IMR-90 (cell line): ENCODE measurements at regions not wholly inside any gene's neighbourhood (a gene's known extent, or its start where the extent isn't known, plus 50 kb on each side); places are given as distances from the start of the nearest gene placed in this dataset.

ENCODE experiments used
- ATAC-seq: fragments of 200-7000 bp; cut with Tn5 transposase; 2 replicates; pipeline ENCODE4 v1.9.1; 2020; ENCODE audit warnings: low read depth, mild to moderate bottlenecking, moderate library complexity
- BruUV-seq: library from RNA; stranded (reverse); fragments of 400-500 nt; replicated peaks from 2 replicates; lab custom pipeline; 2021; lab: Mats Ljungman, UMichigan
- CTCF ChIA-PET: fragments of 300-600 bp; formaldehyde crosslinking; extraction: SDS; loops from one replicate; lab custom pipeline; 2021; ENCODE audit warnings: antibody characterized with exemption; lab: Yijun Ruan, JAX
- POLR2A ChIA-PET: fragments of 300-600 bp; sonication (Branson Sonifier 250); formaldehyde crosslinking; loops from one replicate; lab custom pipeline; 2022; ENCODE audit warnings: antibody characterized with exemption; ENCODE audit not compliant: unreplicated experiment; lab: Charles Lee
- DNase-seq: peaks from one replicate; pipeline ENCODE4 v3.0.0; 2013
- H2AFZ ChIP-seq: replicated peaks from 2 replicates; pipeline ENCODE3; 2013; ENCODE audit warnings: low read length, mild to moderate bottlenecking; ENCODE audit not compliant: poor library complexity
- H2AK5ac ChIP-seq: 2 replicates; pipeline ENCODE4 v1.6.1; 2013; ENCODE audit warnings: low read depth, low read length, inconsistent platforms
- H2AK9ac ChIP-seq: replicated peaks from 2 replicates; pipeline ENCODE3; 2013; ENCODE audit warnings: mild to moderate bottlenecking, low read depth, low read length, moderate library complexity; ENCODE audit not compliant: poor library complexity
- H2BK120ac ChIP-seq: 2 replicates; pipeline ENCODE4 v1.6.1; 2013; ENCODE audit warnings: low read depth, low read length, inconsistent platforms
- H2BK15ac ChIP-seq: 3 replicates; pipeline ENCODE4 v1.6.1; 2013; ENCODE audit warnings: low read depth, low read length, inconsistent platforms
- H2BK20ac ChIP-seq: 2 replicates; pipeline ENCODE4 v1.6.1; 2013; ENCODE audit warnings: low read depth, mild to moderate bottlenecking, inconsistent platforms, low read length, moderate library complexity
- H2BK5ac ChIP-seq: 2 replicates; pipeline ENCODE4 v1.6.1; 2013; ENCODE audit warnings: mild to moderate bottlenecking, low read depth, low read length, inconsistent platforms; ENCODE audit not compliant: poor library complexity, severe bottlenecking
- H3K14ac ChIP-seq: replicated peaks from 2 replicates; pipeline ENCODE4 v1.6.1; 2013; ENCODE audit warnings: low read depth, low read length, inconsistent platforms
- H3K18ac ChIP-seq: 2 replicates; pipeline ENCODE4 v1.6.1; 2013; ENCODE audit warnings: low read depth, low read length, control low read depth
- H3K23ac ChIP-seq: 2 replicates; pipeline ENCODE4 v1.6.1; 2013; ENCODE audit warnings: low read depth, low read length, inconsistent platforms
- H3K27ac ChIP-seq: 2 replicates; pipeline ENCODE4 v1.5.1; 2013; ENCODE audit warnings: mild to moderate bottlenecking, control low read depth, low read length; ENCODE audit not compliant: insufficient read depth
- H3K27me3 ChIP-seq: 2 replicates; pipeline ENCODE4 v1.6.1; 2013; ENCODE audit warnings: low read length; ENCODE audit not compliant: control insufficient read depth, insufficient read depth
- H3K36me3 ChIP-seq: 2 replicates; pipeline ENCODE4 v1.6.1; 2013; ENCODE audit warnings: low read length, mixed read lengths; ENCODE audit not compliant: control insufficient read depth, insufficient read depth
- H3K4ac ChIP-seq: 2 replicates; pipeline ENCODE4 v1.6.1; 2013; ENCODE audit warnings: low read depth, low read length, inconsistent platforms
- H3K4me1 ChIP-seq: 2 replicates; pipeline ENCODE4 v1.6.1; 2013; ENCODE audit warnings: low read length, mixed read lengths; ENCODE audit not compliant: control insufficient read depth, insufficient read depth
- H3K4me2 ChIP-seq: 2 replicates; pipeline ENCODE4 v1.6.1; 2013; ENCODE audit warnings: low read depth, mild to moderate bottlenecking, control low read depth, low read length, moderate library complexity
- H3K4me3 ChIP-seq: 2 replicates; pipeline ENCODE4 v1.5.1; 2013; ENCODE audit warnings: low read depth, mild to moderate bottlenecking, control low read depth, low read length, moderate library complexity; ENCODE audit not compliant: insufficient read depth
- H3K56ac ChIP-seq: 2 replicates; pipeline ENCODE4 v1.6.1; 2013; ENCODE audit warnings: low read length, inconsistent platforms; ENCODE audit not compliant: insufficient read depth; ENCODE audit errors: extremely low read depth
- H3K79me1 ChIP-seq, 2 experiments: 2 replicates each; pipeline ENCODE4 v1.6.1; 2013; ENCODE audit warnings: low read length in 2 of 2, inconsistent platforms in 1 of 2, low read depth in 1 of 2
- H3K9ac ChIP-seq: 2 replicates; pipeline ENCODE4 v1.6.1; 2013; ENCODE audit warnings: low read depth, low read length, control low read depth
- H3K9me1 ChIP-seq: 2 replicates; pipeline ENCODE4 v1.6.1; 2013; ENCODE audit warnings: low read length, inconsistent platforms; ENCODE audit not compliant: insufficient read depth
- H3K9me3 ChIP-seq: 2 replicates; pipeline ENCODE4 v1.6.1; 2013; ENCODE audit warnings: low read length; ENCODE audit not compliant: control insufficient read depth, insufficient read depth
- H4K20me1 ChIP-seq: 2 replicates; pipeline ENCODE4 v1.6.1; 2013; ENCODE audit warnings: low read length, inconsistent platforms; ENCODE audit not compliant: insufficient read depth
- H4K5ac ChIP-seq: 2 replicates; pipeline ENCODE4 v1.6.1; 2013; ENCODE audit warnings: mild to moderate bottlenecking, low read depth, low read length, control low read depth
- H4K8ac ChIP-seq, 2 experiments: 2 replicates each; pipeline ENCODE4 v1.6.1; 2013; ENCODE audit warnings: low read depth in 2 of 2, low read length in 2 of 2, control low read depth in 1 of 2, inconsistent platforms in 1 of 2
- H4K91ac ChIP-seq: 2 replicates; pipeline ENCODE4 v1.6.1; 2013; ENCODE audit warnings: low read depth, low read length, inconsistent platforms; ENCODE audit not compliant: insufficient read depth
- BHLHE40 ChIP-seq: fragments of 150-350 bp; IDR thresholded peaks from 2 replicates; pipeline ENCODE4 v1.6.1; 2016; ENCODE audit warnings: mild to moderate bottlenecking, low read depth, low read length
- CEBPB ChIP-seq: IDR thresholded peaks from 2 replicates; pipeline ENCODE4 v1.6.1; 2012; ENCODE audit warnings: low read depth, low read length, improper control_type of control experiment
- MAZ ChIP-seq: IDR thresholded peaks from 2 replicates; pipeline ENCODE4 v1.6.1; 2012; ENCODE audit warnings: low read depth, mild to moderate bottlenecking, low read length, improper control_type of control experiment, moderate library complexity, borderline replicate concordance
- RCOR1 ChIP-seq: IDR thresholded peaks from 2 replicates; pipeline ENCODE4 v1.6.1; 2012; ENCODE audit warnings: mild to moderate bottlenecking, low read length, improper control_type of control experiment; ENCODE audit not compliant: insufficient replicate concordance
- RFX5 ChIP-seq: IDR thresholded peaks from 2 replicates; pipeline ENCODE4 v1.8.0; 2012; ENCODE audit warnings: low read depth, mild to moderate bottlenecking, low read length, moderate library complexity
- WGBS, 2 experiments: methylation state at CpG; one replicate each; pipeline versions ENCODE4 v1.1.5 to v1.1.7; 2013; ENCODE audit warnings: missing lambda C conversion rate in 2 of 2; ENCODE audit not compliant: insufficient read length in 1 of 2; ENCODE audit errors: extremely low coverage in 2 of 2; 5-methylcytosine and 5-hydroxymethylcytosine counted together
- dilution Hi-C: fragments of 300-500 bp; cut with HindIII; formaldehyde crosslinking; loops from one replicate; pipeline ENCODE4 v1.14.3; 2018; ENCODE audit warnings: low sequenced_read_pairs; ENCODE audit not compliant: unreplicated experiment
- in situ Hi-C: fragments of 300-500 bp; cut with MboI; formaldehyde crosslinking; loops from 3 replicates; pipeline ENCODE4 v1.14.3; 2019; ENCODE audit warnings: low sequenced_read_pairs, inconsistent platforms, mixed read lengths
- intact Hi-C: fragments of 100-400 bp; cut with micrococcal nuclease; formaldehyde crosslinking; loops from 2 replicates; pipeline ENCODE4 v1.10.0; 2022
- TF ChIP-seq, protein P1 (sequence below): fragments of 150-350 bp; IDR thresholded peaks from 2 replicates; pipeline ENCODE4 v1.6.1; 2016; ENCODE audit warnings: low read depth, mild to moderate bottlenecking, low read length, moderate library complexity, borderline replicate concordance

DNA sequence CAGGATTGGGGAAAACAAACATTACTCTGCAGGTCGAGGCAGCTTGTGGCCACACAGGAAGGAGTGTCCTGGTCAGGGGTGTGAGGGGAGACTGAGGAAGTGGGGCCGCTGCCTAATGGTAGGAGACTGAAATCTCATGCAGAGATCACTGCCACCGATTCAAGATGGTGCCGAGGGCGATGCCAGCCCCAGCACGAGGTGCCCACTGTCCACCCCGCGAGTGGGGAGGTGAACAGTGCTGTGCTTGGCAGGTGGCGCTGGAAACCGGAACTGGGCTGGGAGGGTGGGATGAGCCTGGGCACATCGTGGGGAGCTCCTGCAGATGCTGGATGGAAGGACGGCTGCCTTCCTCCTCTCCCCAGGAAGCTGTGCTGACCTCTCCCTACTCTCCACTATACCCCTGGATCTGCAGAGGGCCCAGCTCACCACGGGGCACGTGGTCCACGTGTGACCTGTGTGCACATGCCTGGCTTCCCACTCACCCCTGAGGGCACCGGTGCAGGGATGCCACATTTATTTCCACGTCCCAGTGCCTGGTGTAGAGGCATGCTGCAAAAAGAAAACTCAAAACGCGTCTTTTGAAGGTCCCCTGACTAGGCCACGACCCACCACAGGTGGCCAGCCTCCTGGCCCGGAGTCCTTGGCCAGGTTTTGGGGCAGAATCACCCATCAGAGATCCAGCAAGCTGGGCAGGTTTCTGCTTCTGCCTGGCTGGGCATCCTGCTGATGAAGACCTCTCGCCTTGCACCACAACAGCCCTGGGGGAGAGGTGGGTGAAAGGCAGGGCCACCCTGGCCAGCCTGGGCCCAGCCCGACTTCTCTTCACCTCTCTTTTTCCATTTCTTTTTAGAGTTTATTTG, 71.7 kb upstream of the FCN1 start:
- no peak overlapping the region for H3K56ac ChIP-seq
- no peak overlapping the region for H2BK20ac ChIP-seq
- no peaks in the 10 kb centered on the region for H3K79me1 ChIP-seq
- no peak overlapping the region for H4K5ac ChIP-seq
- ChIA-PET POLR2A (no interaction called here), CTCF (no interaction called here)
- dilution Hi-C loops (no loop called here), in situ Hi-C loops (no loop called here), intact Hi-C loops (no loop called here)
- no peak overlapping the region for H2AK9ac ChIP-seq
- no peak overlapping the region for H2AK5ac ChIP-seq
- no peak overlapping the region for H3K4ac ChIP-seq
- no peak overlapping the region for H3K27ac ChIP-seq
- no peak overlapping the region for H3K4me2 ChIP-seq
- no peak overlapping the region for H3K4me3 ChIP-seq
- WGBS, 2 experiments, result 32% methylated on average over 3 of the region's 23 CpGs; no CpG with 5 or more reads in 1 of the 2 experiments
- H4K91ac ChIP-seq, result no peak overlapping the region
- H3K23ac ChIP-seq, result no peak overlapping the region
- H2BK120ac ChIP-seq, result no peak overlapping the region
- H3K18ac ChIP-seq, result no peak overlapping the region
- no peak for DNase-seq
- H3K9ac ChIP-seq, result no peak overlapping the region
- H2BK15ac ChIP-seq, result no peak overlapping the region
- BruUV-seq, result no TSS peak
- no peaks in the 10 kb centered on the region for H3K36me3 ChIP-seq
- H3K9me1 ChIP-seq, result no peaks in the 10 kb centered on the region
- no peaks in the 10 kb centered on the region for H4K20me1 ChIP-seq
- H3K14ac ChIP-seq, result no peak overlapping the region
- H4K8ac ChIP-seq, result no peak overlapping the region
- TF ChIP-seq BHLHE40 (no peak), CEBPB (no peak), RCOR1 (no peak), MAZ (no peak), RFX5 (no peak)
- TF ChIP-seq, protein P1, sequence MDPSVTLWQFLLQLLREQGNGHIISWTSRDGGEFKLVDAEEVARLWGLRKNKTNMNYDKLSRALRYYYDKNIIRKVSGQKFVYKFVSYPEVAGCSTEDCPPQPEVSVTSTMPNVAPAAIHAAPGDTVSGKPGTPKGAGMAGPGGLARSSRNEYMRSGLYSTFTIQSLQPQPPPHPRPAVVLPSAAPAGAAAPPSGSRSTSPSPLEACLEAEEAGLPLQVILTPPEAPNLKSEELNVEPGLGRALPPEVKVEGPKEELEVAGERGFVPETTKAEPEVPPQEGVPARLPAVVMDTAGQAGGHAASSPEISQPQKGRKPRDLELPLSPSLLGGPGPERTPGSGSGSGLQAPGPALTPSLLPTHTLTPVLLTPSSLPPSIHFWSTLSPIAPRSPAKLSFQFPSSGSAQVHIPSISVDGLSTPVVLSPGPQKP, result no peak
- H2AFZ ChIP-seq, result no peak overlapping the region
- H3K27me3 ChIP-seq, result no peaks in the 10 kb centered on the region
- H2BK5ac ChIP-seq, result no peak overlapping the region
- ATAC-seq, result no peak
- no peaks in the 10 kb centered on the region for H3K4me1 ChIP-seq
- H3K9me3 ChIP-seq, result peaks cover 22% of the 10 kb centered on the region
